ENCODE measurements at regions not wholly inside any gene's neighbourhood (a gene's known extent, or its start where the extent isn't known, plus 50 kb on each side); places are given as distances from the start of the nearest gene placed in this dataset.

- Histone ChIP-seq H2BK5ac (ENCODE audit: low read depth, low read length, poor library complexity) (no peak overlapping the region), H2AFZ (ENCODE audit: insufficient read depth, low read length, poor library complexity) (no peak overlapping the region), H3K4me2 (ENCODE audit: low read length) (no peak overlapping the region), H4K91ac (ENCODE audit: low read depth, low read length) (no peak overlapping the region), H3K79me2 (ENCODE audit: control insufficient read depth, insufficient read depth, low read length, poor library complexity) (no peaks in the 10 kb centered on the region), H3K18ac (ENCODE audit: low read length) (no peak overlapping the region), H3K79me1 (ENCODE audit: low read length) (no peaks in the 10 kb centered on the region), H3K9me3 (ENCODE audit: insufficient read depth, low read depth, low read length) (no peaks in the 10 kb centered on the region), H3K27ac (ENCODE audit: low read depth, low read length) (no peak overlapping the region), H4K8ac (ENCODE audit: low read depth, low read length) (no peak overlapping the region), H3K27me3 (ENCODE audit: insufficient read depth, low read length) (no peaks in the 10 kb centered on the region), H3K23ac (ENCODE audit: low read length) (no peak overlapping the region), H2BK12ac (ENCODE audit: low read length) (no peak overlapping the region), H2BK120ac (ENCODE audit: insufficient read depth, low read length, poor library complexity) (no peak overlapping the region), H4K12ac (ENCODE audit: low read depth, low read length) (no peak overlapping the region), H2AK5ac (ENCODE audit: low read length) (no peak overlapping the region), H3K9ac (ENCODE audit: low read length) (no peak overlapping the region), H3K4ac (ENCODE audit: low read depth, low read length) (no peak overlapping the region), H3K4me1 (ENCODE audit: control insufficient read depth in 1 of 2, insufficient read depth in 2 of 2, low read length in 2 of 2) (no peaks in the 10 kb centered on the region), H3K14ac (ENCODE audit: low read length) (no peak overlapping the region), H3K36me3 (ENCODE audit: control insufficient read depth in 1 of 2, insufficient read depth in 2 of 2, low read length in 2 of 2) (no peaks in the 10 kb centered on the region), H3K4me3 (ENCODE audit: low read depth, low read length) (no peak overlapping the region)
- no peak for DNase-seq
- no CpG with 5 or more reads among the region's 3 CpGs for WGBS (ENCODE audit: extremely low coverage, insufficient coverage, insufficient read length)
These were observed 74.0 kb downstream of the GATA3 start for GRCh38 chr10:8128511-8128910.

DNA sequence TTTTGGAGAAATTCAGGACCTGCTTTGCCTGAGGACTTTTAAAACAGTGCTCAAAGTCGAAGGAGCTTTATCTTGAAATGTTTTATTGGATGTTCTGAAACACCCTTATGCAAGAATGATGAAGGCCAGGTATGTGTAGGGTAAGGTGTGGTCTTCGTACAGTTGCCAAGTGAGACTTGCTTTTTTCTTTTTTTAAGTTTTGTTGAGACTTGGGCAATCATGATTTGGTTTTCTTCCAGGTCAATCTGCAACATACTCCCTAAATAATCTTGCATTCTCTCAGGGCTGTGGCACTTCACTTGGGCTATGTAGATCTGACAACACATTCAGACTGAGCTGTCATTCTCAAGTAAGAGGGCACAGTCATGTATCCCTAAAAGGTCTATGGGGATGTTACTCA lies 75.0 kb downstream of the GATA3 start:
- no peak for DNase-seq
- H2BK5ac ChIP-seq (ENCODE audit: low read depth, low read length, poor library complexity) = no peak overlapping the region
- no peaks in the 10 kb centered on the region for H3K36me3 ChIP-seq (ENCODE audit: control insufficient read depth in 1 of 2, insufficient read depth in 2 of 2, low read length in 2 of 2)
- no peak overlapping the region for H3K9ac ChIP-seq (ENCODE audit: low read length)
- H3K4me2 ChIP-seq (ENCODE audit: low read length) = no peak overlapping the region
- no peak overlapping the region for H4K12ac ChIP-seq (ENCODE audit: low read depth, low read length)
- H3K4me1 ChIP-seq (ENCODE audit: control insufficient read depth in 1 of 2, insufficient read depth in 2 of 2, low read length in 2 of 2) = no peaks in the 10 kb centered on the region
- no peak overlapping the region for H3K23ac ChIP-seq (ENCODE audit: low read length)
- H3K14ac ChIP-seq (ENCODE audit: low read length) = no peak overlapping the region
- no peaks in the 10 kb centered on the region for H3K27me3 ChIP-seq (ENCODE audit: insufficient read depth, low read length)
- no peak overlapping the region for H2BK12ac ChIP-seq (ENCODE audit: low read length)
- H3K4ac ChIP-seq (ENCODE audit: low read depth, low read length) = no peak overlapping the region
- no peaks in the 10 kb centered on the region for H3K79me2 ChIP-seq (ENCODE audit: control insufficient read depth, insufficient read depth, low read length, poor library complexity)
- no peaks in the 10 kb centered on the region for H3K9me3 ChIP-seq (ENCODE audit: insufficient read depth, low read depth, low read length)
- H4K8ac ChIP-seq (ENCODE audit: low read depth, low read length) = no peak overlapping the region
- WGBS (ENCODE audit: extremely low coverage, insufficient coverage, insufficient read length) = no CpG with 5 or more reads among the region's 2 CpGs
- H2AFZ ChIP-seq (ENCODE audit: insufficient read depth, low read length, poor library complexity) = no peak overlapping the region
- no peak overlapping the region for H3K4me3 ChIP-seq (ENCODE audit: low read depth, low read length)
- H3K27ac ChIP-seq (ENCODE audit: low read depth, low read length) = no peak overlapping the region
- H3K79me1 ChIP-seq (ENCODE audit: low read length) = no peaks in the 10 kb centered on the region
- no peak overlapping the region for H2AK5ac ChIP-seq (ENCODE audit: low read length)
- no peak overlapping the region for H2BK120ac ChIP-seq (ENCODE audit: insufficient read depth, low read length, poor library complexity)
- H4K91ac ChIP-seq (ENCODE audit: low read depth, low read length) = no peak overlapping the region
- no peak overlapping the region for H3K18ac ChIP-seq (ENCODE audit: low read length)

DNA sequence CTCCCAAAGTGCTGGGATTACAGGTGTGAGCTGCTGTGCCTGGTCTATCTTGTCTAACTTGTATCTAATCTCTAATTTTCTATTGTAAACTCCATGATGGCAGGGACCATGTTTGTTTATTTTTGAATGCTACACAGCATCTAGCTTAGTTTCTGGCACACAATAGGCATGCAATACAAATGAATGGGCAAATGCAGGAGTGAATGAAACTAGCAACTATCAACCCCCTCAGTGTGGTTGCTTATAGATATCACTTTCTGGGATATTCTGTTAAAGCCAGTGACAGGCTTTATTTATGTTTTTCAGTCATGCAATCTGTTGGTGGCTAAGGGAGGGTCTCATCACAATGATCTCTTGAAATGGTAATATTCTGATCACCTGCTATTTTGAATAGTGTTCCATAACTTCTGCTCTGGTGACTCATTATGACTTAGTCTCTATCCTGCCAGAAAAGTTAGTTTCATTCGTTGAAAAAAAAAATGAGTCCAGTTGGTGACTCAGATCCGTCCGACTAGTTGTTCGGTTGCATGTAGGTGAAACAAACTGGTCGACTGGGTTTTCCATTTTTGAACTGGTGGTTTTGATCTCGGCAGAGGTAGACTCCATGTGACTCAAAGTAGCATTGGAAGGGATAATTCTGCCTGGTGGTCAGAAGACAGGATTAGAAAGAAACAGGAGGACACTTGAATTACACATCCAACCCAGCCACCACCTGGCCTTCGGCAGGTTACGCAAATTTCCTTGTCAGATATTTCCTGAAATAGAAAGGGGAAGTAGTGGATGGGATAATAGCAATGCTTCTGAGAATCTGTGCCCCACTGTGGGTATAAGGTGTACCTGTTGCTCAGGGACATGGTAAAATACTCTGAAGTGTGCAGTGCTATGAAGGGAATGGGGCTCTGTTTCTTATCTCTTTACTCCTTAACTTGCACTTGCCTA lies 76.8 kb downstream of the GATA3 start:
- H2BK12ac ChIP-seq (ENCODE audit: low read length) = no peak overlapping the region
- no peaks in the 10 kb centered on the region for H3K36me3 ChIP-seq (ENCODE audit: control insufficient read depth in 1 of 2, insufficient read depth in 2 of 2, low read length in 2 of 2)
- no peak overlapping the region for H3K4me2 ChIP-seq (ENCODE audit: low read length)
- H3K27ac ChIP-seq (ENCODE audit: low read depth, low read length) = no peak overlapping the region
- H2BK120ac ChIP-seq (ENCODE audit: insufficient read depth, low read length, poor library complexity) = no peak overlapping the region
- no peak overlapping the region for H3K4me3 ChIP-seq (ENCODE audit: low read depth, low read length)
- no peak overlapping the region for H3K23ac ChIP-seq (ENCODE audit: low read length)
- H2AFZ ChIP-seq (ENCODE audit: insufficient read depth, low read length, poor library complexity) = no peak overlapping the region
- no peak overlapping the region for H4K8ac ChIP-seq (ENCODE audit: low read depth, low read length)
- no peak overlapping the region for H3K4ac ChIP-seq (ENCODE audit: low read depth, low read length)
- no CpG with 5 or more reads among the region's 8 CpGs for WGBS (ENCODE audit: extremely low coverage, insufficient coverage, insufficient read length)
- no peak overlapping the region for H4K91ac ChIP-seq (ENCODE audit: low read depth, low read length)
- no peaks in the 10 kb centered on the region for H3K4me1 ChIP-seq (ENCODE audit: control insufficient read depth in 1 of 2, insufficient read depth in 2 of 2, low read length in 2 of 2)
- no peaks in the 10 kb centered on the region for H3K79me1 ChIP-seq (ENCODE audit: low read length)
- H2AK5ac ChIP-seq (ENCODE audit: low read length) = no peak overlapping the region
- no peak overlapping the region for H3K18ac ChIP-seq (ENCODE audit: low read length)
- no peak overlapping the region for H4K12ac ChIP-seq (ENCODE audit: low read depth, low read length)
- no peaks in the 10 kb centered on the region for H3K27me3 ChIP-seq (ENCODE audit: insufficient read depth, low read length)
- no peaks in the 10 kb centered on the region for H3K9me3 ChIP-seq (ENCODE audit: insufficient read depth, low read depth, low read length)
- peak; percentile 34 to 68 for DNase-seq
- no peak overlapping the region for H3K9ac ChIP-seq (ENCODE audit: low read length)
- no peak overlapping the region for H2BK5ac ChIP-seq (ENCODE audit: low read depth, low read length, poor library complexity)
- H3K14ac ChIP-seq (ENCODE audit: low read length) = no peak overlapping the region
- H3K79me2 ChIP-seq (ENCODE audit: control insufficient read depth, insufficient read depth, low read length, poor library complexity) = no peaks in the 10 kb centered on the region

DNA sequence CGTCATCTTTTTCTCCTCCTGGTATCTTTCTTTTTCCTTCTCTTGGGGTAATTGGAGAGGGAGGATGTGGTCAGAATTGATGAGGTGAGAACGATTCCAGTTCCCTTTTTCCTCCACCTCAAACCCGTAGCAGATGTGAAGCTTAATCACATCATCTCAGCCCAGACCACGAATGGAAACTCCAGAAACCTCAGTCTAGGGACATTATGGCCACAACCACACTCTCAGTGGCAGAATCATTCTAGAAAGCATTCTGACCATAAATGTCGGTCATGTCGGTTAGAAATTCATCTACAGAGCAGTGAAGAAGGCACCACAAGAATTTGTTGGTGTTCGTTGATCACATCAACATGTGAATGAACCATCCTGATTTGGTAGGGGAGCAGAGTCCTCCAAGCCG lies 78.7 kb downstream of the GATA3 start:
- Histone ChIP-seq H3K79me1 (ENCODE audit: low read length) (no peaks in the 10 kb centered on the region), H3K14ac (ENCODE audit: low read length) (no peak overlapping the region), H4K91ac (ENCODE audit: low read depth, low read length) (no peak overlapping the region), H3K27me3 (ENCODE audit: insufficient read depth, low read length) (no peaks in the 10 kb centered on the region), H3K23ac (ENCODE audit: low read length) (no peak overlapping the region), H3K9me3 (ENCODE audit: insufficient read depth, low read depth, low read length) (no peaks in the 10 kb centered on the region), H3K4me3 (ENCODE audit: low read depth, low read length) (no peak overlapping the region), H3K36me3 (ENCODE audit: control insufficient read depth in 1 of 2, insufficient read depth in 2 of 2, low read length in 2 of 2) (no peaks in the 10 kb centered on the region), H3K79me2 (ENCODE audit: control insufficient read depth, insufficient read depth, low read length, poor library complexity) (no peaks in the 10 kb centered on the region), H2AK5ac (ENCODE audit: low read length) (no peak overlapping the region), H3K27ac (ENCODE audit: low read depth, low read length) (no peak overlapping the region), H3K4ac (ENCODE audit: low read depth, low read length) (no peak overlapping the region), H3K18ac (ENCODE audit: low read length) (no peak overlapping the region), H3K4me2 (ENCODE audit: low read length) (no peak overlapping the region), H4K8ac (ENCODE audit: low read depth, low read length) (no peak overlapping the region), H2BK12ac (ENCODE audit: low read length) (no peak overlapping the region), H2BK5ac (ENCODE audit: low read depth, low read length, poor library complexity) (no peak overlapping the region), H2AFZ (ENCODE audit: insufficient read depth, low read length, poor library complexity) (no peak overlapping the region), H3K4me1 (ENCODE audit: control insufficient read depth in 1 of 2, insufficient read depth in 2 of 2, low read length in 2 of 2) (no peaks in the 10 kb centered on the region), H3K9ac (ENCODE audit: low read length) (no peak overlapping the region), H4K12ac (ENCODE audit: low read depth, low read length) (no peak overlapping the region), H2BK120ac (ENCODE audit: insufficient read depth, low read length, poor library complexity) (no peak overlapping the region)
- WGBS (ENCODE audit: extremely low coverage, insufficient coverage, insufficient read length) = 100% methylated on average over 1 of the region's 8 CpGs
- DNase-seq = no peak
